ENCODE measurements at regions not wholly inside any gene's neighbourhood (a gene's known extent, or its start where the extent isn't known, plus 50 kb on each side); places are given as distances from the start of the nearest gene placed in this dataset.

DNA sequence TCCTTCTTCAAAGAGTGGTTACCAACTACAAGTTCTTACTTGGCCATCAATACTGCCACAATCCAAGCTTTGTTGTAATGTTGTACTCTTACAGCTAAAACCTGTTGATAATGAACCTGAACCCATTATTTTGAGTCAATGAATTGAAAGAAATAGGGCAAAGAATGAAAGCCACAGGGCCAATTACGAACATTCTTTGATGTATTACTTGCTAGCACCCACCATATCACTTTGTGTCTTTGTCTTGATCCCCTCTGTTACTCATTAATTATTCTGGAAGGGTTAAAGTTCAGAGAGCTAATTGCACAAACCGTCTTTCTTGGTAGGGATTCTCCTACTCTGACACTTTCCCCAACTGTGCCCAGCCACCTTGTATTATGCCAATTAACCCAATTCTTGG, 53.2 kb upstream of the TFEC start:
- DNase-seq (ENCODE audit: low spot score) = no peak

DNA sequence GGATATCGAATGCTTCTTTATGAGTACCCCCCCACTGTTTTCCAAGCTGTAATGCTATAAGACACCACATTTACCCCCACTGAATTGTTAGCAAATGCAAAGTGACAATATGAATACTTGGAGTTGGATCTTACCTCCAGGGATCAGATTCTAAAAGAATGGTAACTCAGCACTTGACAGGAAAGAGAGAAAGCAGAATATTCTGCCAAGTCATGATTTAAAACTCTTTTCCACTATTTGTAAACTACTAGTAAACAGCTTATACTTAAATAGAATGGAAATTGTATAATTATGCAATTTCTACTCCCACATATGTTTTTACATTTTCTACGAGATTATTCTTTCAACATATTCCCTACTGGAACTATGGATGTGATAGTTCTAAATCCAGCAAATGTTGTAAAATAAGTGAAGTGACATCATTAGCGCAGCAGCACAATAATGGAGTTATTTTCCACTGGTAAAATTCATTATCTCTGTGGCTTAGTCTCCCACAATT, 56.0 kb upstream of the TFEC start:
- DNase-seq (ENCODE audit: low spot score) = no peak

DNA sequence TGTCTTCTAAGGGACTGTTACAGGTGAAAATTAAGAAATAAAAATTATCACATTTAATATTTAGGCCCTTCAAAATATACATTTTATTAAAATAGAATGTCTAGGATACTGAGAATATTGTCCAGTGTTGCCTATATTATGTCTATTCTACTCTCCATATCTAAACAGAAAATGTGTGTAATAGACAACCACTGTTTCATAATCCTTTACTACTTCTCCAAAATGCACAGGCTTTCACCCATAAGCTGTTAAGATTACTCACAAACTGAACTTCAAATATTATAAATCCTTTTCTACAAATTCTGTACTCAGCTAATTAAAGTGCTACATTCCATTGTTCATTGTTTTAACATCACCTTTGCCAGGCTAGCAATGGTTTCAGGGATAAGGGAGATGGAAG, 56.7 kb upstream of the TFEC start:
- no peak for DNase-seq (ENCODE audit: low spot score)

DNA sequence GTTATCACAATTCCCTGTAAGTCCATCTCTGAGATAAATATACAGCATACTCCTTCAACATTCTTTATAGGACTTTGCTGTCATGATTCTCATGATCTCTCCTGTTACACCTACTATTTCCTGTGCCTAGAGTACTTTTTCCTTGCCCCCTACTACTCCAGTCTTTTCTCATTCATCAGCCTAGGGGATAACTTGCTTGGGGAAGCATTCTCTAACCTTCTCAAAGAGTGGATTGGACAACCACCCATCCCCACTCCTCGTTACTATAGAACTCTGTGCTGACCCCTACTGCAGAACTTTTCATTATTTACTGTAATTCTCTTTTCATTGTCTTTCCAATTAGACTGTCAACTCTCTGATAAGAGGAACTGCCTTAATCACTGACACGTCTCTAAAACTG, 57.4 kb upstream of the TFEC start:
- no peak for DNase-seq (ENCODE audit: low spot score)

DNA sequence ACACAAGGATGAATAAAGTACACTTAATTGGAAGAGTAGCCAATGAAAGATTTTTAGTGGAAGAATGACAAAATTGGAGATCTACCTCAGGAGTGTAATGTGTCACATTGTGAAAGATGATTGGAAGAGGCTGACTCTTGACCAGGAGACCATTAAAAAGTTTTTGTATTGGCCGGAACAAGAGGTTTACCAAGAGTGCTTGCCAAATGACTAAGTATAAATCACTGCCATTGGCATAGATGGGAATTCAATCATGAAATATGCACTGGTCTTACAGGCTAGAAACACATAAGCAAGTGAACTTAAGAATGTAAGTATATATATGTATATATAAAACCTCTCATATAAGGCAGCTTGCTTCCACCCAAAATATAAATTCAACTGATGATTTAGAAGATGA, 58.7 kb upstream of the TFEC start:
- DNase-seq (ENCODE audit: low spot score) = no peak

DNA sequence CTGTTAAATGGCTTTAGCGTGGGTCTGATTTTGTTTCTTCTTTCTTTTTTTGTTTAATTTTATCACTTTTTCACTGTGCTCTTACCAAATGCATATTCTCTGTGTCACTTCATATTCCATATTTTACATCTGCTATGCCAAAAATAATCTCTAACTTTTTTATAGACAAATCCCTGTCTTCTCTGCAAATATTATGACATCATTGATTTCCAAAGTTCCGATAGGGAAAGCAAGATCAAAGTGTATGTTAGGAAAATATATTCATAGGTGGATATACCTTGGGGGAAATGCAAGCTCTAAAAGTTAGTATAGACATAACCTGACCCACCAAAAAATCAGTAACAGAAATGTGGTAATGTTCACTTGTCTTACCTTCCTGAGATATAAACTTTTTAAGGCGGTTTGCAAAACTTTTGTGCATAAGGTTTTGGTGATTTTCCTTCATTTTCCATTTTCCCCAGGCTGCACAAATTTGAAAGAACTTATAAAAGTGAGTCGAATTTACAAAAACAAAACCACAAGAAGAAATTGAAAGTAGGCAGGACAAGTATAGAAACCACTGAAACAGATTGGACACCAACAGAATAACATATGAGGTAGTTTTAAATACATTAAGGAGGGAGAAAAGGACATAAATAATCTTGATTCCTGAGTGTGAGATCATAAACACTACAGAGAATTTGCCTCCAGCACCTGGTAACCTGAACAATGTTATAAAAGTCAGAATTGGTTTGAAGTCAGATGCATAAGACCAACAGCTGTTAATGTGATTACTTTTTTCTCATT, 63.1 kb upstream of the TFEC start:
- no peak for DNase-seq (ENCODE audit: low spot score)

DNA sequence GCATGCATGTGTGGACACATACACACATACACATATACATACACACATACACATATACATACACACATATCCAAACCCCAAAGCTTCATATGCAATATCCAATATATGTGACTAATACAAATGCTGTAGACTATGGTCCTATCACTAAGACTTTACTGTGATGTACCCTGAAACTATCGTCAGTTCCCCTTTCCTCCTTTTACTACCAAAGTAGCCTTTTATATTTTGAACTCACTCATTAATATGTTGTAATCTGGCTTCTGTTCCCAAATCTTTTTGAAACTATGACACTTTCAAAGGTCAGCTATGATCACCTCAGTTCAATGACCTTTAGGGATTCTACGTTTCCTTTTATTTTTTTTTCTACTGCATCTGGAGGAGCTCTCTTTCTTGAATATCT, 64.8 kb upstream of the TFEC start:
- DNase-seq (ENCODE audit: low spot score) = no peak

DNA sequence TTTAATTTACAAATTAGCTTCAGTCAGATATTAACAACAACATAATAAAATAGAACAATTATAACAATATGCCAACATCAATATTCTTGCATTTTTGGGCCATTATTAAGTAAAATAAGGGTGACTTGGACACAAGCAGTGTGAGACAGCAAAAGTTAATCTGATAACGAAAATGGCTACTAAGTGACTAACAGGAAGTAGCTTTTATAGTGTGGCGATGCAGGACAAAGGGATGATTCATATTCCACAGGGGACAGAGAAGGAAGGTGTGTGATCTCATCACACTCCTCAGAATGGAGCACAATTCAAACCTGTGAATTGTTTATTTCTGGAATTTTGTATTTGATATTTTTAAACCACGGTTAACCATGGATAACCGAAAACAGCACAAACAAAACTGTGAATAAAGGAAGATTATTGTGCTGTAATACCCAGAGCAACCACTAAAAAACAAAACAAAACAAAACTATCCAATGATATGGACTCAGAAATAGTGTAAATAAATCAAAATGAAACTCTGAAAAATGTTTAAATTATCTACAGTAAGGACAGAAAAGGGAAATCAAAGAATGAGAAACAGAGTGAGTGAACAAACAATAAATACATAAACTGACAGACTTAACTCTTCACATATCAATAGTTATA, 66.9 kb upstream of the TFEC start:
- no peak for DNase-seq (ENCODE audit: low spot score)

DNA sequence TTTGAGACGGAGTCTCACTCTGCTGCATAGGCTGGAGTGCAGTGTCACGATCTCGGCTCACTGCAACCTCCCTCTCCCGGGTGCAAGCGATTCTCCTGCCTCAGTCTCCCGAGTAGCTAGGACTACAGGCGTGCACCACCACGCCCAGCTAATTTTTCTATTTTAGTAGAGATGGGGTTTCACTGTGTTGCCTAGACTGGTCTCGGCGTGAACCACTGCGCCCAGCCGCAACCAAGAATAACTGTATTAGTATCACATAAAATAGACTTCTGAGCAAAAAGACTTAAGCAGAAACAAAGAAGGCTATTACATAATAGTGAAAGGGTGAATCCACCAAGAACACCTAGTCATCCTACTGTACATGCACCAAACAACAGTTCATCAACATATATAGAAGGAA, 67.6 kb upstream of the TFEC start:
- no peak for DNase-seq (ENCODE audit: low spot score)

DNA sequence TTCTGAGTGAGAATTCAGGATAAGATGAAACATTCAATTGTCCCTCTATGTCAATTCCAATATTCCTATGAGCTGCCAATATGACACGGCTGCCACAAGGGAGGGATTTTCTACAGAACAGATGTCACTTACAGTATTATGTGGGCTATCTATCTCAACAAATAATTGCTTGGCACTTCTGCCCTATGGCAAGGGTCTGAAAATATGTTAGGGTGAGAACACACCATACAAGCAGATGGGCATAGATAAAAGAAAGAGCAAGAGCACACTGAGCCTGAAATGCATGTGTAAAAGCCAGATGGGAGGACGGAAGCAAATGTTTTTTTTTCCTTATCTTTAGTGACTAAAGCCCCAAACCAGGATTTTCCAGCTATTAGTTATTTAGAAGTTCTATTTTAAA, 70.1 kb upstream of the TFEC start:
- no peak for DNase-seq (ENCODE audit: low spot score)

DNA sequence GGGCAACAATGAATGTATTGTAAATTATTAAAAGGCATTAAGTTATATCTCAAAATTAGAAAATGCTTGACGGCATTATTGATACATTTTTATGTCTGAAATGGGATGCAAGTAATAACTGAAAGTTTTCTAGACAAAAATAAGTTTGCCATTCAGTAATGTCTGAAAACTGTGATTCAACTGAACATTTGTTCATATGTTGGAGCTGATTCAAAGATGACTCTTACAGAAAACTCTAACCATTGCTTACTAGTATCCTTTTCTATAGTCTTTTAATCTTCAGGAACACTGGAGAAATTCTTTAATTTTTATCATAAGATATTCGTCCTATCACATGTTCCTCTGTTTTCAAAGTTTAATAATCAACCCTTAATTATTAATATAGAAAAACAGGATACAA, 71.1 kb upstream of the TFEC start:
- DNase-seq (ENCODE audit: low spot score) = no peak

DNA sequence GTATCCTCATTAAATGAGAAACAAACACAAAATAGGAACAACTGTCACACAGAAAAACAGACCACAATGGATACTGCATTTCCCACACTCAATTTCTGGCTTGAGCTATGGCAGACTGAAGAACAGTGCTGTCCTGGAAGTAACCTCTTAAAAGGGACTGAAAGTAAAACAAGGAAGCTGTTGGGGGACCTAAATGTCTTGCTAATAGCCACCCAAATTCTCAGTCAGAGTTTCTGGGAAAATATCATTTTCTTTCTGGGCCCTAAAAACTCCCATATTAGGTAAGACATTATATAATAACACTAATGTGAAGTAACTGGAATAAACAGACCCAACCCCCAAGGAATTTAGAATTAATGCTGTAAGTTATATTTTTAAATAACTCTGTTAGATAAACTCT, 80.9 kb upstream of the TFEC start:
- DNase-seq (ENCODE audit: low spot score) = no peak

DNA sequence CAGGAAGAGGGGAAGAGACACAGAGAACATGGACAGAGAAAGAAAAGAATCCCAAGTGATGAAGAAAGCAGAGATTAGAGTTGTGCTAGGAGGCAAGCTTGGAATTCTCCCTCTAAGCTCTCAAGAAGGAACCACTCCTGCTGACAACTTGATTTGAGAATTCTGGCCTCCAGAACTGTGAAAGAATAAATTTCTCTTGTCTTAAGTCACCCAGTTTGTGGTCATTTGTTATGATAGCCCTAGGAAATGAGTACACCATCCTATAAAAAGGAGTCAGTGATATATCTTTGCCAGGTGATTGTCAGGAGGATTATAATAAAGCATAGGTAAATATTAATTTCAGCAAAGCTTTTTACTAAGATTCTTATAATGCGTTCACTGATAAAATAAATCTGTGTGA, 82.7 kb upstream of the TFEC start:
- no peak for DNase-seq (ENCODE audit: low spot score)

DNA sequence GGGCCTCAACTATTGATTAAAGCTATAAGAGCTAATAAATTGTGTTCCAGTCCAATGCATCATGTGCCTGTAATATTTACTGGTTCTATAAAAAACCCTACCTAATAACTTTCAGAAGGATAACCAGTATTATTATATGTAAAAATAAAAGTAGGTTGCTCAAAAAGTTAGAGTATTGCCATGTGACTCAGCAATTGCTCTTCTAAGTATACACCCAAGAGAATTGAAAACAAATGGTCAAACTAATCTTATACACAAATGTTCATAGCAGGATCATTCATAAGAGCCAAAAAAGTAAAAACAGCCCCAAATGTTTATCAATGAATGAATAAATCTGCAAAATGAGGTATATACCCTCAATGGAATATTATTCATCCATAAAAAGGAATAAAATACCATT, 89.5 kb upstream of the TES start:
- no peak for DNase-seq (ENCODE audit: low spot score)

DNA sequence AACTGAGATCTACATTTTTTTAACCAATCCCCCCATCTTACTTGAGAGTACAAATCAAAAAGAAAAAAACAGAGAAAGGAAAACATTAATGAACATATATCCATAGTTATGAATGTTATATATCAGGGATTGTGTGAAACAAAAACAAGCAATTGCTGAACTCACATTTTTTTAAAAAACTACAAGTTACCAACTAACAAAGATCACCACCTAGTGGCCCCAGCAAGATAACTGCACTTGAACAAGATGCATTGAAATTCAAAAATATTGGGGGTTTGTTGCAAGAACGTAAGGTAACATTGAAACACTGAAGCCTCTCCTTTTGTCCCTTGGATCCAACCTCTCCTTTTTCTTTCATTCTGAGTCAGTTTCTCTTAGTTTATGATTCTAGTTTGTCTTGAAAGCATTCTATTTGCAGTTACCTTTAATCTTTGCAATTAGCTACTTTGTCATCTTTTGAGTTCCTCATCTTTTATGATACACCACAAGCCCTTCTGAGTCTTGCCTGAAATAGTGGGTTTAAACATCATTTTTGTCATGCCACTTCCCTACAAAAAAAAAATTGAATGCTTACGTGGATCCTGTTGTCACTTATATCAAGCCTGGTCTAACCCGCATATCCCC, 87.3 kb upstream of the TES start:
- DNase-seq (ENCODE audit: low spot score) = no peak

DNA sequence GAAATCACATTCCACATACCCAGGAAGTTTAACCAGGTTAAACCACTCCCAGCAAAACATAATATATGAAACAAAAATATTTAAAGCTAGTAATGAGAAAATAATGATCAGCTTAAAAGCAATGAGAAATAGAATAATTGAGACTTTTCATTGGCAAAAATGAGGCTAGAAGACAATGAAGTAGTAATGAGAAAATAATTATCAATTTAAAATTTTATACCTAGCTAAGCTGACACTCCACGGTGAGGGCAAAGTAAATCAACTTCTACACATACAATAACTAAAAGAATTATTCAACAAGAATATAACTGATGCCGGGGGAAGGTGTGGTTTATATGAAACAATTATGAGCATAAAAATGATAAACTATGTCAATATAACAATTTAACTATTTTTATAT, 82.2 kb upstream of the TES start:
- no peak for DNase-seq (ENCODE audit: low spot score)

DNA sequence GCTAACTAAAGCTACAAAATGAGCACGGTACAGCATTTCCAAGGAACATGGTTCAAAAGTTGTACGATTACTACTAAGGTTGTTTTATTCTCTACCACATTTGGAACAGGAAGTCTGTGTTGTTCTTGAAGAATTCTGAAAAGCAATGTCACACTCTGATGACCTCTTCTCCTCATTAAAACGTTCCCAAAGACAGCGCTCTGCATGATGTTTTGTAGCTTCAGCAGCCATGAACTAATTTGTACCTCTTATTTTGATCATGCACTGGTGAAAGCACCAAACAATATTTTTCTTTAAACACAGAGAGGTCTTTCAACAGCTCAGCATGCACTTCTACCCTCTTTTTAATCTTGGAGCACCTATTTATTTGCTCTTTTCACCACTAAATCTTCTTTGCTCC, 75.0 kb upstream of the TES start:
- no peak for DNase-seq (ENCODE audit: low spot score)

DNA sequence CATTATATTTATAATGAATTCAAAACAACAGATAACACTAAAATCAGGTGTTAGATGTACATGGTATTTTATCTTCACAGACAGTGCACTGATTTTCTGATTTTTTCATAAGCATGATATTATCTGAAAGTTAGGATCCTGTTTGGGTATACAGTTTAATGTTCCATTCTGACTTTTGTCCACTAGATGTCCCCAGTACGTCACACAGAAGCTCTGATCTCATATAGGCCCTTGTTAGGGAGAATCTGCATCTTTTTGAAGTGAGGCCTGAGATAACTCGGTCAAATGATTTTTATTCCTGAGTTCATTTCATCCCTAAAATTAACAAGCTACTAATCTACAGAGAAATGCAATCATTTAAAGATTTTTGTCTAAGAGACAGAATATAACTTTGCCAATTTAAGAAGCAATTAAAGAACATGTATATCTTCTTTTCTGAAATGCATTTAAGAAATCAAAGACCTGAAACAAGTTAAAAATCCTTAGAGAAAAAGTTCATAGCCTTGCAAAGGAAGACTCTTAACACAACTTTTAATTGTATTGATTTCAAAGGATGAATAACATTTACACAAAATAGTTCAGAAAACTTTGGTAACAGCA, 72.0 kb upstream of the TES start:
- DNase-seq (ENCODE audit: low spot score) = peak; percentile 48

DNA sequence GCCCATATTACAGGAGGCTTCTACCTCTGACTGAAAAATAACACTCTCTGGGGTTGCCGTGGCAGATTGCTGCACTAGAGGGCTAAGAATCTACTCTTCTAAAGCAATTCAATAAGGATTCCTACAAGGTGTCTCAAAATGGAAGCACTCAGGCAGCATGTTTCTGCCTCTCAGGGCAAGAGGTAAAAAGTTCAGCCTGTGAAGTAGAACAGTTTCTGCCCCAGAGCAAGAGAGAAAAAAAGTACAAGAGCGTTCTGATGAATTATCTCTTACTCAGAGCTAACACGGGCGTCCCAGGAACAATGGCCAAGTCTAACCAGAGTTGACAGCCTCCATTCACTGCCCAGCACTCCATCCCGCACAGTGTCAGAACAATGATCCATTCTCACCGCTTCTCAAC, 71.3 kb upstream of the TES start:
- no peak for DNase-seq (ENCODE audit: low spot score)

DNA sequence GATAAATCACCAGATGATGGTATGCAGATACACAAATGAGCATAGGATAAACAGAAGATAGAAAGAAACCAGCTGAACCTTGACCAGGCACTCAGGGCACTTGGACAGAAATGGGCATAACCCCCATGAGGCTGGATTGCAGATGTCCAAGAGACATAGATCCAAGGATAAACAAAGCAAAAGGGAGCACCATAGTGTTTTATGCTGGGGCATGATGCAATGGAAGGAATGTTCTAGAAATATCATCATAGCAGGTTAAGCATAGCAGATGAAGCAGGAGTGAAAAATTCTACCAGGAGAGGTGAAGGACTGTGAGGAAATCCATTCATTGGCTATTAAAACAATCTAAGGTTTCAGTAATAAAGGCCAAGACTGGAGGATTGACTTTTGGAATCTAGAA, 70.5 kb upstream of the TES start:
- DNase-seq (ENCODE audit: low spot score) = no peak

DNA sequence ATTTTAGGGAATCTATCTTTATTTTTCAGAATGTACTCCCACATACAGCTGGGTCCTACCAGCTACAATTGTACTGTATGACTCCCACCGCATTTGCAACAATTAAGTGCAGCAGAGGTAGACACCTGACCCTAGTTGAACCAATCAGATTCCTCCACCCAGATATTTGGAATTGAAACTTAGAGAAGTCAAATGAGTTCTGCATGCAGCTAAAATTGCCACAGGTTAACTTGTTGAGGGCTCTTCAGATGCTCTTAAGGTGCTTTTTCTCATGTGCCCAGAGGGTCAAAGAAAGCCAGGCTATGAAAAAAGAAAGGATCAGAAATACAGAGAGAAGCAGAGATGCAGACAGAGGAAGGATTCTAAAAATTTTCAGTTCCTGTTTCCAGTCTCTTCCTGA, 68.0 kb upstream of the TES start:
- no peak for DNase-seq (ENCODE audit: low spot score)

DNA sequence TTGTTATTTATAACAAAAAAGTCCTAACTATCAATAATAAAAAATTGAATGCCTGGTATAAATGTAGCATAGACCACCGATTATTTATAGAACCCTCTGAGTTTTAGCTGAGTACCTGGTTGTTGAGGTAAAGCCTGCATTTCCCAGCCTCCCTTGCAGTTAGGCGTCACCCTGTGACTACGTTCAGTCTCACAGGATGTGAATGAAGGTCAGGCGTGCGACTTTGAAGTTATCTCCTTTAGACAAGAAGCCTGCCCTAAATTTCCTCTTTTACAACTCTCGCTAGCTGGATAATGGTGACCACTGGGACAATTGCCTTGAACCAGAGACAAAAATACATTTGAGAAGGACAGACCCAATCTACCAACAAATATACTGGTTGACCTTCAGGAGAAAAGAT, 67.5 kb upstream of the TES start:
- DNase-seq (ENCODE audit: low spot score) = peak; percentile 9

DNA sequence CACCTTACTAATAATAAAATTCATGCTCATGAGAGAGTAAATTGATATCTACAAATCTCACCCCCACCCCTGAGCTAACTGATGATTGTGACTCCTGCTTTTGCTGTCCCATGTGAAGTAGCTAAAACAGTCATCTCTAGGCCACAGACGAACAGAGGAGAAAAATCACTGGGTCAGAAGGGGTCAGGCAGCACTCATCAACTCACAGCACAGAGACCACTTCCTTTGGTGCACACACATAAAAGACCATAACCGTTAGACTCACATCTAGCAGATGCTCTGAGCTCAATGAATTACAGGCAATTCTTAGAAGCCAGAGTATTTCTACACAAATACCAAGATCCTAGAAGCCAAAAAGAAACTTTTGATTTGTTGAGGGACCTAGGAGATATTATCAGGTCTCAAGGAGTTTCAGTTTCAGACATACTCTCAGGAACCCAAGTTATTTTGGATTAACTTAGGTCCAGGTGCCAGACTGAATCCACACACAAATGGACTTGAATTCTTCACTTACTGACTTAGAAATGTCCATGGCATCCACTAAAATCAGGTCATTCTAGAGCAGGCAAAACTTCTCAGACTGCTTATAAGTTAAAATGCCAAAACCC, 65.0 kb upstream of the TES start:
- no peak for DNase-seq (ENCODE audit: low spot score)
